ENCODE measurements at regions not wholly inside any gene's neighbourhood (a gene's known extent, or its start where the extent isn't known, plus 50 kb on each side); places are given as distances from the start of the nearest gene placed in this dataset.

- no peak for DNase-seq (ENCODE audit: low read depth in 2 of 2)
Observed at GRCh38 chr4:100804576-100805360, 286.9 kb upstream of the EMCN start.

- no peak for DNase-seq (ENCODE audit: low read depth in 2 of 2)
Observed at GRCh38 chr4:100803751-100804150, 285.9 kb upstream of the EMCN start.

DNA sequence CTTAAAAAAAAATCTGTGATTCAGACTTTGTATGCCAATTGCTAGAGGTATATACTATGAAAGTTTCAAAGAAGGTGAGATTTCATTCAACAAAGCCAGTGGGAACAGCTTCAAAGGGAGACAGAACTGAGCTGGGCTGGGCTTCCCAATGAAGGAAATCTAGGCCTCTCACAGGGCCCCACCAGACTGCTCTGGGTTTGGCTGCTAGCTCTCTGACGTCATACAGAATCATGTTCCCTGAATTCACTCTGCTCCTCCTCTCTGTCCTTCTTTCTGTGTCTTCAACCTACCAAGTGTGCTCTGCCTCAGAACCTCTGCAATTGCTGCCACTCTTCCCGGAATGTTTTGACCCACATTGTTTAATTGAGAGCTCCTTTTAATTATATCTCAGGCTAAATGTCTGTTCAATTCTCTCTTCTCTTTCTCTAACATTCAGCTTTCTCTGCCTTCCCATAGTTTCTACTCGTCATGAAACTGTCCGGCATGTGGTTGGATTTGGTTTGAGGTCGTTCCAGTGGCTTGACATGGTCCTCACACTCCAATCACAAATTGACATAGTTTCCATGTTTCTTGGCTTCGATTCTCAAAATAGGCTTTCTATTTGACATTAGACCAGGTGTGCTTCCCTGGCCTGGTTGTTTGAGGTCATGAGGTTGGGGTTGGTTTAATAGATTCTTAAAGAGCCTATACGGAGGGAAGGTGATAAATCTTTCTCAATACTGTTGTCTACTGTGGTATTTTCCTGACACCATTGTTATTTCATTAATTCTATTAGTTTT, 282.1 kb upstream of the EMCN start:
- no peak for DNase-seq (ENCODE audit: low read depth in 2 of 2)

DNA sequence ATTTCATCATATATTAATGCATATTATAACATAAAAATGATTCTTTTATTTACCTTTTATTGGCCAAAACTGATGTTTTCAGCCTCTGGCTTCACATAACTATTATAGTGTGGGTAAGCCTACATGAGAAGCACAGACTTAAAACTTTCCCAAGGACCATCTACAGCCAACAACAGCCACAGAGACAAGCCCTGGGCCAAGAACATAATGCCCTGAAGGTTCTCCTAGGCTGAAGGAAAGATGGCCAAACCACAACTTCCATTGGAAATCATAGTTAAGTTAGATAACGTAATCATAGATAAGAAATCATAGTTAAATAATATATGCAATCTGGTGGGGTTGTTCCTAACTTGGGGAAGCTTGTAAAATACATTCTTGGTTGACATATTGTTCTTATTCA, 280.0 kb upstream of the EMCN start:
- no peak for DNase-seq (ENCODE audit: low read depth in 2 of 2)

GRCh38 chr4:100797356-100797755, 279.5 kb upstream of the EMCN start:
- no peak for DNase-seq (ENCODE audit: low read depth in 2 of 2)

GRCh38 chr4:100796332-100796731, 278.5 kb upstream of the EMCN start:
- DNase-seq (ENCODE audit: low read depth in 2 of 2): no peak

GRCh38 chr4:100795581-100795980, 277.8 kb upstream of the EMCN start:
- no peak for DNase-seq (ENCODE audit: low read depth in 2 of 2)

GRCh38 chr4:100790836-100791615, 273.2 kb upstream of the EMCN start:
- no peak for DNase-seq (ENCODE audit: low read depth in 2 of 2)

DNA sequence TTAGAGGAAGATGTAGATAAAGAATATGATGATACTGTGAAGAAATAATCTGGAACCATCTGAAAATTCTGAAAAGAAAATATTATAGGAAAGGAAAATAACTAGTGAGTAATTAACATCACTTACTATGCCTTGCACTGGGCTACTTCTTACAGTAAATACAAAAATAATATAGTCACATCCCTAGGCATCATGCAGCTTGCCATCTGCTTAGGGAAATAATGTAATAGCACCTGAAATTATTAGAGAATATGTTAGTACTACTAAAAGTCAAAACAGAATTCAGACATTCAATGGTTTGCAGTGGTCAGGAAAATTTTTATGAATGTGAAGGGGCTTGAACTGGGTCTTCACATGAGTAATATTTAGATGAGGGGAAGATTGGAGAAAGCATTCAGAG, 272.2 kb upstream of the EMCN start:
- DNase-seq (ENCODE audit: low read depth in 2 of 2): no peak

GRCh38 chr4:100786481-100786880, 268.7 kb upstream of the EMCN start:
- DNase-seq (ENCODE audit: low read depth in 2 of 2): no peak

GRCh38 chr4:100782356-100782755, 264.5 kb upstream of the EMCN start:
- no peak for DNase-seq (ENCODE audit: low read depth in 2 of 2)

DNA sequence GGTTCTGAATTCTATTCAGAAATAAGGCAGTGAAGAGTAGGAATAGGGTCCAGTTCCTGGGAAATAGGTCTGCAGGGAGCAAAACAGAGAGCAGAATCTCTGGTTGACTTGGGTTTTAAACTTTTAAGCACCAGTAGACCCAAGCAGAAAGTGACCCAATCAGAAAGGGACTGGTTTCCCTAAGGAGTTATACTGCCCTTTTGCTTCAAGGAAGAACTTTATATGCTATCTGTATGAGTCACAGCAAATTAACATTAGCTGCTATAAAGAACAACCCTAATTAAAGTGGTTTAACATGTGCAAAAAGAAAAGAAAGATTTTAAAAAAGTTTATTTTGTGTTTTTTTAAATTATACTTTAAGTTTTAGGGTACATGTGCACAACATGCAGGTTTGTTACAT, 263.6 kb upstream of the EMCN start:
- no peak for DNase-seq (ENCODE audit: low read depth in 2 of 2)

DNA sequence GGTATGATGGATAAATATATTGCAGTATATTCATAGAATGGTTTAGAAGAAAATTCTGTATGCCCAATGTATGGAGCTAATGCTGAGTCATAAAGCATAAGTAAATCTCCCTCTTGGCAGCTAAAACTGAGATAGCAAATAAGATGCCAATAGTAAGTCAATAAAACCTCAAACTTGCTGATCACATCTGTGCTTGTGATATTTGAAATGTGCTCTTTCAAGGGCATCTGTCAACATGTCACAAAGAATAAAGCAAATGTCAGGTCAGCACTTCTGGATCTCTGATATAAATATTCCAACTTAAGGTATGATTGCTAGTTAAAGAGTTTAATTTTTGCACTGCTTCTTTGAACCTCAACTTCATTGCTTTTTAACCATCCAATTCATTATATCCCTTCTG, 262.3 kb upstream of the EMCN start:
- no peak for DNase-seq (ENCODE audit: low read depth in 2 of 2)

- no peak for DNase-seq (ENCODE audit: low read depth in 2 of 2)
Observed at GRCh38 chr4:100778431-100778830, 260.6 kb upstream of the EMCN start.

DNA sequence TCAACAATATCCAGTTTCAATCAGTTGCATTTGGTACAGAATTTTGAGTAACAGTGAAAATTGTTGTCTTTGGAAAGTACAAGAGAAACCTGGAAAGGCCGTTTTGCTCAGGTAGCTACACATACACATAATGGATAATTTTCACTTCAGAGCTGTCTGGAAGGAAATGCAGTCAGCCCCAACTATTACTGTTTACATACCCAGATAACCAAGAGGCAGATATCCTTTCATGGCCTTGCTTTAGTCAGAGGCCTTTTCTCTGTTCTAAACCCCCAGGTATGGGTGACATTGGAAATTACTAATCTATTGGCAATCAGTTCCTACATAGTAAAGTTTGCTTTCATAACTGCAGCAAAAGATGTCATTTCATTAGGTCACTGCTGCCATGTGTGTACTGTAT, 244.9 kb upstream of the EMCN start:
- DNase-seq (ENCODE audit: low read depth in 2 of 2): no peak

GRCh38 chr4:100754751-100755150, 236.9 kb upstream of the EMCN start:
- DNase-seq (ENCODE audit: low read depth in 2 of 2): no peak

DNA sequence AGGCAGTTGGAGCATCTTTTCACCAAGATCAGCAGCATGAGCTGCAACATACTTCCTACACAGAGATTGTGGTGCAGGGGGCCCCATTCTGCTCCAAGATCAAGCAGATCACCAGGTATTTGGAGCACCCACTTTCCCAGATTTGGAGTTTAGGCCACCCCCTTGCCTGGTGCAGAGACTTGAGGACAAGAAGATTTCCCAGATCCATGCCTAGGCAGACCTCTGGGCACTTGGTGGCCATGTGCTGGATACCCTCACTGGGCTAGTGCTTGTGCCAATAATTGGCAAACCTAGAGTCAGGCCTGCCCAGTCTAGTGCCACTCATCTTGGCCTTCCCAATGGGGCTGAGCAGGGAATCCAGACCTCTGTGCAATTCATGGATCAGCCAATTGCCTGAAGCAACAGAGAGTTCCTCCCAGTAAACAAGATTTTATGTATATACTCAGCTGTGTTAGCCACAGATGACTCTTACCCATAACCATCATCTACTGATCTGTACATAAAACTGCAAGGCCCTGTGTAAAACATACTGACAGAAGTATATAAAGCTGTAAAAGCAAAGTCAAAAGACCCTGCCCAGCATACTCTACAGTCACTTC, 228.4 kb upstream of the EMCN start:
- no peak for DNase-seq (ENCODE audit: low read depth in 2 of 2)

GRCh38 chr4:100742045-100742444, 224.2 kb upstream of the EMCN start:
- DNase-seq (ENCODE audit: low read depth in 2 of 2): no peak

- no peak for DNase-seq (ENCODE audit: low read depth in 2 of 2)
Observed at GRCh38 chr4:100739426-100739825, 221.6 kb upstream of the EMCN start.

DNA sequence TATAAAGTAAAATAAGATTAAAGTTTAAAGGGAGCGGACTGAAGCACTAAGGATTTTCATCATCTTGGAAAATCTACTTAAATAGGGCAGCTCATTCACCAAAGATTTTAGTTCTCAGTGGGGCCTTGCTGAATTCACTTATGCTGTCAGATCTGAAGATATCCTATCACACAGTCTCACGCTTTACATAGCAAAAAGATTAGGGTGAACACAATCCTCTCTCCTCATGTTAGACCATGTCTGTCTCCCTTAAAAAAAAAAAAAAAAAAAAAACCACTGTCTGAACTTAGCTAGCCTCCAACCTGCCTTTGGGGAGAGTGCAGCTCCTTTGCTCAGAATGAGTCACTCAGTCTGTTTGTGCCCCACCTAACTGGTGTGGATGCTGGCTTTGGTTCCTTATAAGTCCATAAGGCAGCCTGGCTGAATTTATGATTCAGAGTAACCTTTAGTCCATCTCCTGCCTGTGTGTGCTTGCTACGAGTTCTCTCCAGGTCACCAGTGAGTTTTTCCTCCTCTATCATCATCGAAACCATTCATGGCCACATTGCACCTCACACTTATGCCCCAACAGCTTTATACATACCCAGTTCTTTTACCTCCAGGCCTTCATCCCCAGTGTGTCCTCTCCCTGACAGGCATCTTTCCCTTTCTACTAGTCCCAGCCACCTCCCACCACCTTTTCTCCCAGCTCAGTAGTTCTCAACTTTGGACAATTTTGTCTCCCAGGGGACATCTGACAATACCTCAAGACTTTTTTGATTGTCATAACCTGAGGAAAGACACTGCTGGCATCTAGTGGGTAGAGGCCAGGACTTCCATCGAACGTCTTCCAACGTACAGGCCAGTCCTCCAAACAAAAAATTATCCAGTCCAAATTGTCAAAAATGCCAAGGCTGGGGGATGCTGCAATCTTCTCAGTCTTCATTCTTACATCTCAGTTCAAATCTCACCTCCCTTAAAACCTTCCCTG, 220.7 kb upstream of the EMCN start:
- no peak for DNase-seq (ENCODE audit: low read depth in 2 of 2)

Data from stimulated activated CD8-positive, alpha-beta memory T cell treated with anti-CD3 and anti-CD28 coated beads, Interleukin-15, amount 100 ng/mL, for 48 hours (primary cell).